ENCODE measurements at regions not wholly inside any gene's neighbourhood (a gene's known extent, or its start where the extent isn't known, plus 50 kb on each side); places are given as distances from the start of the nearest gene placed in this dataset.
A peak's percentile ranks its signal among the peaks of the same experiment; 100 is the strongest.

DNA sequence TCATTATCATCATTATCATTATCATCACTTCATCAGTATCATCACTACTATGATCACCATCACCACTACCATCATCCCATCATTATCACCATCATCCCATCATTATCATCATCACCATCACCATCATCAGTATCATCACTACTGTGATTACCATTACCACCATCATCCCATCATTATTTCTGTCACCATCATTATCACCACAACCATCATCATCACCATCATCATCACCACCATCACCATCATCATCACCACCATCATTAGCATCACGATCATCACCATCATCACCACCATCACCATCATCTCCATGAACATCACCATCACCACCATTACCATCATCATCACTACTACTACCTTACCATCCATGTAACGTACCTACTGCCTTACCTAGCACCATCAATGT lies 368.8 kb downstream of the SEC14L1 start:
- ATAC-seq: no peak
- 93% methylated on average over 2 of the region's 2 CpGs for WGBS (ENCODE audit: low lambda C conversion rate)
- H3K27me3 ChIP-seq (ENCODE audit: control insufficient read depth in 1 of 2, insufficient read depth in 2 of 2, low read length in 2 of 2): no peaks in the 10 kb centered on the region
- H3K4me2 ChIP-seq (ENCODE audit: low read depth, low read length): no peak overlapping the region
- no peak overlapping the region for H2AFZ ChIP-seq (ENCODE audit: low read length)
- H3K9ac ChIP-seq (ENCODE audit: insufficient read depth, low read depth, low read length): no peak overlapping the region
- no peaks in the 10 kb centered on the region for H3K9me3 ChIP-seq (ENCODE audit: low read length)
- ChIA-PET CTCF (ENCODE audit: low intra/inter-chr PET ratio, low total read pairs) (no interaction called here), POLR2A (no interaction called here)
- FAIRE-seq: no peak
- in situ Hi-C loops (cut with HindIII; ENCODE audit: extremely low pct_ligation_motif_present, low pct_unique_long_range_greater_than_20kb): no loop called here
- intact Hi-C loops (cut with micrococcal nuclease; ENCODE audit: unreplicated experiment): no loop called here
- no peak for DNase-seq (ENCODE audit: low spot score)
- no peak overlapping the region for H3K4me3 ChIP-seq (replicated peaks in 1 of 3; ENCODE audit: insufficient read depth in 1 of 3, low read depth in 2 of 3, low read length in 3 of 3)
- H3K79me2 ChIP-seq (ENCODE audit: insufficient read depth, low read length): no peaks in the 10 kb centered on the region
- no TSS peak for BruUV-seq (replicated peaks)
- H3K27ac ChIP-seq (ENCODE audit: extremely low read length, insufficient read depth, low read length): no peak overlapping the region
- no peaks in the 10 kb centered on the region for H4K20me1 ChIP-seq (ENCODE audit: insufficient read depth, low read length)
- peaks cover 70% of the 10 kb centered on the region for H3K4me1 ChIP-seq (ENCODE audit: insufficient read depth, low read length)
- no peaks in the 10 kb centered on the region for H3K36me3 ChIP-seq (replicated peaks in 1 of 2; ENCODE audit: control insufficient read depth in 1 of 2, insufficient read depth in 2 of 2, low read length in 2 of 2)
- TF ChIP-seq ELF4 (CRISPR knock-in tag; IDR thresholded peaks at IDR 0.05; ENCODE audit: borderline replicate concordance) (no peak), FOXP1 (IDR thresholded peaks at IDR 0.05) (peak; percentile 5; the same call in 1 of the 2 replicates), FOXP1 (CRISPR knock-in tag; IDR thresholded peaks at IDR 0.05) (no peak), JUNB (CRISPR knock-in tag; IDR thresholded peaks at IDR 0.05; ENCODE audit: borderline replicate concordance) (peak; percentile 71), RFXANK (CRISPR knock-in tag; IDR thresholded peaks at IDR 0.05) (no peak), ZNF282 (IDR thresholded peaks at IDR 0.05; ENCODE audit: partially characterized antibody) (peak; percentile 69), CREB1 (IDR thresholded peaks at IDR 0.05) (peak; percentile 95), CREB1 (CRISPR knock-in tag; IDR thresholded peaks at IDR 0.05) (no peak), NONO (IDR thresholded peaks at IDR 0.05) (0 out of 2 replicates have a peak, but pooled peaks have one; percentile 28), NONO (CRISPR knock-in tag; conservative IDR thresholded peaks at IDR 0.05) (no peak), FOXA1 (IDR thresholded peaks at IDR 0.05) (0 out of 2 replicates have a peak, but pooled peaks have one; percentile 34), FOXA1 (CRISPR knock-in tag; IDR thresholded peaks at IDR 0.05) (no peak), PHB2 (IDR thresholded peaks at IDR 0.05; ENCODE audit: partially characterized antibody) (peak; percentile 19), XBP1 (CRISPR knock-in tag; IDR thresholded peaks at IDR 0.05) (no peak)
- TF ChIP-seq, protein P1, sequence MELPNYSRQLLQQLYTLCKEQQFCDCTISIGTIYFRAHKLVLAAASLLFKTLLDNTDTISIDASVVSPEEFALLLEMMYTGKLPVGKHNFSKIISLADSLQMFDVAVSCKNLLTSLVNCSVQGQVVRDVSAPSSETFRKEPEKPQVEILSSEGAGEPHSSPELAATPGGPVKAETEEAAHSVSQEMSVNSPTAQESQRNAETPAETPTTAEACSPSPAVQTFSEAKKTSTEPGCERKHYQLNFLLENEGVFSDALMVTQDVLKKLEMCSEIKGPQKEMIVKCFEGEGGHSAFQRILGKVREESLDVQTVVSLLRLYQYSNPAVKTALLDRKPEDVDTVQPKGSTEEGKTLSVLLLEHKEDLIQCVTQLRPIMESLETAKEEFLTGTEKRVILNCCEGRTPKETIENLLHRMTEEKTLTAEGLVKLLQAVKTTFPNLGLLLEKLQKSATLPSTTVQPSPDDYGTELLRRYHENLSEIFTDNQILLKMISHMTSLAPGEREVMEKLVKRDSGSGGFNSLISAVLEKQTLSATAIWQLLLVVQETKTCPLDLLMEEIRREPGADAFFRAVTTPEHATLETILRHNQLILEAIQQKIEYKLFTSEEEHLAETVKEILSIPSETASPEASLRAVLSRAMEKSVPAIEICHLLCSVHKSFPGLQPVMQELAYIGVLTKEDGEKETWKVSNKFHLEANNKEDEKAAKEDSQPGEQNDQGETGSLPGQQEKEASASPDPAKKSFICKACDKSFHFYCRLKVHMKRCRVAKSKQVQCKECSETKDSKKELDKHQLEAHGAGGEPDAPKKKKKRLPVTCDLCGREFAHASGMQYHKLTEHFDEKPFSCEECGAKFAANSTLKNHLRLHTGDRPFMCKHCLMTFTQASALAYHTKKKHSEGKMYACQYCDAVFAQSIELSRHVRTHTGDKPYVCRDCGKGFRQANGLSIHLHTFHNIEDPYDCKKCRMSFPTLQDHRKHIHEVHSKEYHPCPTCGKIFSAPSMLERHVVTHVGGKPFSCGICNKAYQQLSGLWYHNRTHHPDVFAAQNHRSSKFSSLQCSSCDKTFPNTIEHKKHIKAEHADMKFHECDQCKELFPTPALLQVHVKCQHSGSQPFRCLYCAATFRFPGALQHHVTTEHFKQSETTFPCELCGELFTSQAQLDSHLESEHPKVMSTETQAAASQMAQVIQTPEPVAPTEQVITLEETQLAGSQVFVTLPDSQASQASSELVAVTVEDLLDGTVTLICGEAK (IDR thresholded peaks at IDR 0.05): 0 out of 2 replicates have a peak, but pooled peaks have one; percentile 1
- TF ChIP-seq, protein P1 (CRISPR knock-in tag; IDR thresholded peaks at IDR 0.05): no peak
- TF ChIP-seq, protein P2, sequence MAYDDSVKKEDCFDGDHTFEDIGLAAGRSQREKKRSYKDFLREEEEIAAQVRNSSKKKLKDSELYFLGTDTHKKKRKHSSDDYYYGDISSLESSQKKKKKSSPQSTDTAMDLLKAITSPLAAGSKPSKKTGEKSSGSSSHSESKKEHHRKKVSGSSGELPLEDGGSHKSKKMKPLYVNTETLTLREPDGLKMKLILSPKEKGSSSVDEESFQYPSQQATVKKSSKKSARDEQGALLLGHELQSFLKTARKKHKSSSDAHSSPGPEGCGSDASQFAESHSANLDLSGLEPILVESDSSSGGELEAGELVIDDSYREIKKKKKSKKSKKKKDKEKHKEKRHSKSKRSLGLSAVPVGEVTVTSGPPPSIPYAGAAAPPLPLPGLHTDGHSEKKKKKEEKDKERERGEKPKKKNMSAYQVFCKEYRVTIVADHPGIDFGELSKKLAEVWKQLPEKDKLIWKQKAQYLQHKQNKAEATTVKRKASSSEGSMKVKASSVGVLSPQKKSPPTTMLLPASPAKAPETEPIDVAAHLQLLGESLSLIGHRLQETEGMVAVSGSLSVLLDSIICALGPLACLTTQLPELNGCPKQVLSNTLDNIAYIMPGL (CRISPR knock-in tag; IDR thresholded peaks at IDR 0.05; ENCODE audit: borderline replicate concordance in 1 of 2, low read depth in 1 of 2): no peak

Measured in HepG2 (cell line).